RCC 7860 (cell line): ENCODE measurements at regions not wholly inside any gene's neighbourhood (a gene's known extent, or its start where the extent isn't known, plus 50 kb on each side); places are given as distances from the start of the nearest gene placed in this dataset.

ENCODE experiments used
- DNase-seq: peaks from one replicate; pipeline ENCODE4 v3.0.0-alpha.2; 2015; ENCODE audit warnings: low spot score
- FAIRE-seq: peaks from 2 replicates; lab custom pipeline; 2012; peaks lifted over from hg19 to GRCh38; lab: Jason Lieb, UNC

DNA sequence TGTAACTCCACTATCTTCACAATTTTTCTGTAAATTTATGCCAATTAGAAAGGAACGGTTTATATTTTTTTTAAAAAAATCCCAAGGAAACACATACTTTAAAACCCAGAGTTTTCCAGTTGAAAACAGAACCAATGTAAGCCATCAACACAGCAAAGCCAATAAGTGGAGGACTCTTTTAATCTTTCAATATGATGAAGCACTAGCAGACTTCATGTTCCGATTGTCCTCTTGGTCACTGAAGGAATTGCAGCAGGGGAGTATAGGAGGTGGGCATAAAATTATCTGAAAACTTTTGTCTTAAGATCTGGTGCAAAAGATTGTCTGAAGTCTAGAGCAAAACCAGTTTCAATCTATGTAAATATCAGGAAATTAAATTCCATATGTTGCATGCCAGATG, 102.1 kb upstream of the PAPPA start:
- FAIRE-seq (no peak), DNase-seq (no peak)

DNA sequence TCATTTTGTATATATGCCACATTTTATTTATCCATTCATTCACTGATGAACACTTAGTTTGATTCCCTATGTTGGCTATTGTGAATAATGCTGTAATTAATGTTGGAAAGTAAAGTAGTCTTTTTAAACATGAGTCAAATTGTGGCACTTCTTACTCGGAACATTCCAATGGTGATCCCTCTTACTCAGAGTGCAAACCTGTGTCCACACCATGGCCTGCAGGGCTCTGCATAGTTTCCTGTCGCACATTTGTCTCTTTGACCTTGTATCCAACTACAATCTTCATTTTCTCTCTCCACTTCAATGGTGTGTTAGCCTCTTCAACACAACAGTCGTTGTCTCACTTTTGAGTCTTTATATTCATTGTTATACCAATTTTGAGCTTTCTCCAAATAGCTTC, 98.1 kb upstream of the PAPPA start:
- FAIRE-seq (no peak), DNase-seq (no peak)

GRCh38 chr9:116057371-116057770, 96.2 kb upstream of the PAPPA start:
- no peak for DNase-seq
- no peak for FAIRE-seq

GRCh38 chr9:116058421-116058820, 95.2 kb upstream of the PAPPA start:
- FAIRE-seq = no peak
- no peak for DNase-seq

DNA sequence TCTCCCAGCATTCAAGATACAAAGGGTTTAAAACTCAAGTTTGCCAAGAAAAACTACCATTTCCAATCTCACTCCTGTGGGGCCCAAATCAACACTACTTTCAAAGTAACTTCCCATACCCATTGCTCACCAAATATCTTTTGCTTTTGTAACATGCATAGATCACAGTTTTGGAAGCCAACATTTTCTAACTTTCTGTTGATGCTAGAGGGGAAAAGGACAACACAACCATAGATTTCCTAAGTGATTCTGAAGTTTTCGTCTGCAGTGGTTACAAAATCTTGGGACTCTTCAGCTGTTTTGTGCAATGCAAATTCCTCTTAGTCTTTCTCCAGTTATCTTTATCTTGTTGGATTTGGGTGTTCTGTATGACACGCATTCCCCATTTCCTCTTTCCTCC, 94.1 kb upstream of the PAPPA start:
- DNase-seq (no peak), FAIRE-seq (no peak)

- DNase-seq (no peak), FAIRE-seq (no peak)
These were observed 93.0 kb upstream of the PAPPA start for GRCh38 chr9:116060631-116061030.

GRCh38 chr9:116061546-116062205, 91.9 kb upstream of the PAPPA start:
- FAIRE-seq (no peak), DNase-seq (no peak)

DNA sequence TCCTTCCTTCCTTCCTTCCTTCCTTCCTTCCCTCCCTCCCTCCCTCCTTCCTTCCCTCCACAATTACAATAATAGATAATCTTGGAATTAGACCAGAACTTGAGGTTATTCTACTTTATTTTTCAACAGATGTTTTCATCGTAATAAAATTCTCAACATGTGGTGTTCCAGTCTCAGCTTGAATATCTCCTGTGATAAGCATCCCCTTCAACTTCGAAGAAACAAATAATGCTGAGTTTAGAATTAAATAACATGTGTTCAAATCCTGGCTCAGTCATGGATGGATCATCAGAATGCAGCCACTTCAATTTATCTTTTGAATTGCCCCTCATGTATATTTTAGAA, 91.4 kb upstream of the PAPPA start:
- DNase-seq (no peak), FAIRE-seq (no peak)

- FAIRE-seq (no peak), DNase-seq (no peak)
These were observed 88.6 kb upstream of the PAPPA start for GRCh38 chr9:116064970-116065369.

GRCh38 chr9:116066221-116066620, 87.4 kb upstream of the PAPPA start:
- FAIRE-seq (no peak), DNase-seq (no peak)

DNA sequence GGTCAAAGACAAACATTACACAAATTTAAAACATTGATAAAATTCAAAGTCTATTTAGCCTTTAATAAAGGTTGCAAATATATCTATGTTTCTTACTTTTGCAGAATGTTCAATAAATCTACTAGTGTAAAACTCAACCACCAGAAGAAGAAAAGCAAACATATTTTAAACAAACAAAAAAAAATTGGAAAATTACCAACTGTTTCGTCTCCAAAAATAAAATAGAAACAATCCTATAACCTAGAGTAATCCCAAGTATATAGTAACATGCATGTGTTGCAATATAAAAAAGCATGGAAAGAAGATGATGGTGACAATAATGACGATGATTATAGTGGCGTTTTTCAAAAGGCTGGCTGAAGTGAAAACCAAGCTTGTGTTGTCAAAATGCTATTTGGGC, 86.0 kb upstream of the PAPPA start:
- DNase-seq = no peak
- FAIRE-seq = no peak

DNA sequence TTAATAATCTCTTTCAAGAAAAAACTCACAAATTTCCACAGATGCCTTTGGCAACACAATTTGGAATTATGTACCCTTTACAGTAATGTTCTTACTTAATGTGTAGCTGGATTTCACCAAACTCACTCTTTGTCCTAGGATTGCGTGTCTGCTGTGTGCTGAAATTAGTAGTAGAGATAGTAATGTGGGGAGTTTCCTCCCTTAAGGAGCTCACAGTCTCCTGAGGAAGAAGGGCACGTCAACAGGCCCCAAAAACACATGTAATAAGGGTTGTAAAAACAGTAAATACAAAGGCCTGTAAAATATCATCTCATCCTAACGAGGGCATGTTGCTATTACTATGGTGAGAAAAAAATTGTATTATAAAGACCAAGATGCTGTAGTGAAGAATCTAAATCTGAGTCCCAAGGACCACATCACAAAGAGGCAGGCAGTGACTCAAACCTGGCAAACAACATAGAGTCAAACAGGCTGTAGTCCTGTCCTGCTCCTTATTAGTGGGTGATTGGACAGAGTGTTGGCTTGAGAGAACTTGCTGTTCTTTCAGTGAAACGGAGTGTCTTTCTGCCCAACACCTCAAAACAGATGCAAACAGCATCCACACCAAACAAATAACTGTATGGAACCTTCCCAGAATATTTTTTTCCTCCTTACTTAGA, 83.2 kb upstream of the PAPPA start:
- no peak for DNase-seq
- no peak for FAIRE-seq

DNA sequence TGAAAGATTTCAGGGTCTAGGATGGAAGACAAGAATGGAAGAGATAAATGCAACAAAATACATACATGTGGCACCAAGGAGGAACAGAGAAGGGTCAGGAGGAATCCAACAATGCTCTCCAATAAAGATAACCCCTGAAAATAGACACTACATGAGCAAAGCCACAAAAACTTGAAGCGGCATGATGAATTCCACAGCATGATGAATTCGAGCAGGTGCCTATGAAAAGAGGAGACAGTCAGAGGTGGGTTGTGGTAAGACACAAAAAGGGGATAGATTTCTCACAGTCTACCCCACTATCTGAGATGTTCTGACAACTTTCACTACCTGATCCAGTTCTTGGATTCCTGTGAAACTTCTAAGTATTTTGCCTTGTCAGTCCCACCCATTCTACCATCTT, 81.5 kb upstream of the PAPPA start:
- FAIRE-seq = no peak
- DNase-seq = no peak

GRCh38 chr9:116073826-116074225, 79.8 kb upstream of the PAPPA start:
- FAIRE-seq (peak; percentile 91), DNase-seq (peak; percentile 82)

- FAIRE-seq (peak; percentile 55), DNase-seq (peak; percentile 13)
These were observed 78.9 kb upstream of the PAPPA start for GRCh38 chr9:116074658-116075057.

DNA sequence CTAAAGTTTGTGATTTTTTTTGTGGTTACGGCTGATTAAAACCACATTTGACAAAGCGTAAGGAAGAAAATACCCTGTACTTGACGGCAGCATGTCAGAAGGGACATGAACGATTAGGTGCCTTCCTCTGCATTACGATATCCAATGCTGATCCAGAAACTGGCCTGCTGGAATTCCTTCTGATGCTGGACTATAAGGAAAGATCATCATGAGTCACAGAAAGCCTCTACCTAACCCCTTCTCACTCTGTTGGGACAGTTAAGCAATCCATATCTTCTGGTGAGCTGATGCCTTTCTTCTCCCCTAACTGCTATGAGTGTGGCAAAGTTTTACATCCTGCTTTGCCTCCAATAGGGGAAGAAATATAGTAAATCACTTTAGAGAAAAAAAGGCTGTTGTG, 78.4 kb upstream of the PAPPA start:
- DNase-seq (peak; percentile 55), FAIRE-seq (peak; percentile 74)

DNA sequence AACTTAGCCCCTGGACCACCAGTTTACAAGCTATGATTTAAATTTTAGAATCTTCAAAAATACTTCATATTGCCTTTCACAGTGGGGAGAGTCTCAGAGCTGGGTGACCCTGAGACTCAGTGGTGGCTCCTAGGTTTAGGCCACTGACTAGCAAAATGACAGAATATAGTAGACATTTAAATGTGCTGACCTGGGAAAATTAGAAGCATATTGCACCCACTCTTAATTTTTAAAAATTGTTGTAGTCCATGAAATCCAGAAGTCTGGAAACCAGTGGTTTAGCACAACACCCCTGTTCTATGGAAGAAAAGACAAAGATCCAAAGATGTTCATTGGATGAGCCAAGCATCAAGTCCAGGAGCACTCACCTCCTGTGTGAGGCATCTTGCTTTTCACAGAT, 75.0 kb upstream of the PAPPA start:
- FAIRE-seq (no peak), DNase-seq (no peak)

- no peak for FAIRE-seq
- no peak for DNase-seq
These were observed 73.0 kb upstream of the PAPPA start for GRCh38 chr9:116080561-116080960.

DNA sequence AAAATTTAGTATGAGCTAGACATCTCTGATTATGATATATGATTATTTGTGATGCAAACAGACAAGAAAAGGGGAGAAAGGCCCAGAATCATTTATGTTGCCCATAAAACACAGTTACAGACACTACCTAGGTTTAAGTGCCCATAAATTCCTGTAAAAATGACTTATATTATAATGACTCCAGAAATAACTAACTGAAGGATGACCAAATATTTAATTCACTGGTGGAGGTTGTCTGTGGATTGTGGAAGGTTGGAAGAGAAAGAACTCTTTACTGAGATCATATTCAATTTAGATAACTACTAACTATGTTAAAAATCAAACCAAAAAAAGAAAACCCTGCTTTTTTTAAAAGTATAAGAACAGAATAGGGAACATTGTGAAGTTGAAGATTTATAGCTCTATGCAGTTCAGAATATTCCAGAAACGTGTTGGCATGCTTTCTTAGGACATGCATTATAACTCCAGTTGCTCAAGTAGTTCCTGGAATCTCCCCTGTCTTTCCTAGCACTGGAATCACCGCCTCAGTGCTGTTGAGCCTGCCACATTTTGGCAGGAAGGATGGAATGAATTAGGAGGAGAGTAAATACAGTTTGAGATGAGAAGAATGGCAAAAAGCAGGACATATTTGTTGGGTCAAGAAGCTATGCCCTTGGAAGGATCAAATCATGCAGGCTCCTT, 72.0 kb upstream of the PAPPA start:
- DNase-seq (no peak), FAIRE-seq (no peak)

GRCh38 chr9:116083837-116084236, 69.8 kb upstream of the PAPPA start:
- FAIRE-seq (no peak), DNase-seq (no peak)

DNA sequence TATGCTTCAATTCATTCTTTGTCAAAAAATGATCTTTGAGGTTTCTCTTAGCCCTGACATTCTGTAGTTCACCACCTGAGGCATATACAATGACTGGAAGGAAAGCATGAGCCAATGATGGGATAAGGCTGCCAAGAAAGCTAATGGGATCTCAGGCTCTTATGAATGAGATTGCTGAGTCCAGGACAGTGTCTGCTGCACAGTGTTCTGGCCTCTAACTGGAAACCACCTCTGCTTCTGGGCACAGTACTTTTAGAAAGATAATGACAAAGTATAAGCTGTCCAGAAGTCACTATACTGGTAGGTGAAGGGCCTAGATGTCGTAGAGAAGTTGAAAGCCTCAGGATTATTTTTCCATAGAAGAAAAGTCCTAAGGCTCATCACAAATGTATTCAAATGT, 69.1 kb upstream of the PAPPA start:
- no peak for DNase-seq
- no peak for FAIRE-seq

DNA sequence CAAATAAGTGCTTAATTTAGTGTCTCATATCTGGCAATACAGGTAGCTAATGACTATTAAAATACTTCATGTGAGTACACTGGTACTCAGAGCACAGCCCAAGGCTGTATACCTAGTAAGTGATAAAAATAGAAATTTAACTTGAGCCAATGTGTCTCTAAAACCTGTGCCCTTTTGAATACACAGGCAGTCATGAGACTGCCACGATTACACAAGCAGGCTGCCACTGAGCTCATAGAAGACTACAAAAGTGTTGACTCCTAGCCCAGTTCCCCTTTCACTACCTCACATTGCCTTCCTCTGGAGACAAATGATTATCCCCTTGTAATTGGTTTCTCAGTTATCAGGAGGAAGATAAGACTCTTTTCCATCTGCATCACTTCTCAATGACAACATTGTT, 66.3 kb upstream of the PAPPA start:
- FAIRE-seq = no peak
- no peak for DNase-seq
